ENCODE measurements at regions not wholly inside any gene's neighbourhood (a gene's known extent, or its start where the extent isn't known, plus 50 kb on each side); places are given as distances from the start of the nearest gene placed in this dataset.

GRCh38 chr4:180940680-180941079, 1302.5 kb upstream of the TENM3 start:
- H3K4me1 ChIP-seq (ENCODE audit: control insufficient read depth, insufficient read depth, low read length): no peaks in the 10 kb centered on the region
- no CpG with 5 or more reads among the region's 1 CpG for WGBS (ENCODE audit: insufficient coverage, low lambda C conversion rate)
- no peak overlapping the region for H3K27ac ChIP-seq (ENCODE audit: low read length)
- DNase-seq: no peak
- H3K27me3 ChIP-seq (ENCODE audit: control insufficient read depth, insufficient read depth, low read length): no peaks in the 10 kb centered on the region
- no peak overlapping the region for H3K4me3 ChIP-seq (ENCODE audit: low read length)
- no peaks in the 10 kb centered on the region for H3K36me3 ChIP-seq (ENCODE audit: control insufficient read depth, insufficient read depth, low read length)
- H3K9me3 ChIP-seq (ENCODE audit: control insufficient read depth, low read depth, low read length): no peaks in the 10 kb centered on the region

GRCh38 chr4:180942367-180942916, 1300.8 kb upstream of the TENM3 start:
- H3K9me3 ChIP-seq (ENCODE audit: control insufficient read depth, low read depth, low read length): no peaks in the 10 kb centered on the region
- H3K27me3 ChIP-seq (ENCODE audit: control insufficient read depth, insufficient read depth, low read length): no peaks in the 10 kb centered on the region
- no peak overlapping the region for H3K27ac ChIP-seq (ENCODE audit: low read length)
- no peak for DNase-seq
- no peaks in the 10 kb centered on the region for H3K4me1 ChIP-seq (ENCODE audit: control insufficient read depth, insufficient read depth, low read length)
- 83% methylated on average over 4 of the region's 5 CpGs for WGBS (ENCODE audit: insufficient coverage, low lambda C conversion rate)
- no peaks in the 10 kb centered on the region for H3K36me3 ChIP-seq (ENCODE audit: control insufficient read depth, insufficient read depth, low read length)
- H3K4me3 ChIP-seq (ENCODE audit: low read length): no peak overlapping the region

GRCh38 chr4:180946188-180946587, 1297.0 kb upstream of the TENM3 start:
- Histone ChIP-seq H3K4me3 (ENCODE audit: low read length) (no peak overlapping the region), H3K36me3 (ENCODE audit: control insufficient read depth, insufficient read depth, low read length) (no peaks in the 10 kb centered on the region), H3K4me1 (ENCODE audit: control insufficient read depth, insufficient read depth, low read length) (no peaks in the 10 kb centered on the region), H3K9me3 (ENCODE audit: control insufficient read depth, low read depth, low read length) (no peaks in the 10 kb centered on the region), H3K27me3 (ENCODE audit: control insufficient read depth, insufficient read depth, low read length) (no peaks in the 10 kb centered on the region), H3K27ac (ENCODE audit: low read length) (no peak overlapping the region)
- WGBS (ENCODE audit: insufficient coverage, low lambda C conversion rate): 100% methylated on average over 1 of the region's 4 CpGs
- DNase-seq: no peak

GRCh38 chr4:180947425-180947824, 1295.8 kb upstream of the TENM3 start:
- no peak overlapping the region for H3K27ac ChIP-seq (ENCODE audit: low read length)
- H3K9me3 ChIP-seq (ENCODE audit: control insufficient read depth, low read depth, low read length): no peaks in the 10 kb centered on the region
- H3K27me3 ChIP-seq (ENCODE audit: control insufficient read depth, insufficient read depth, low read length): no peaks in the 10 kb centered on the region
- 29% methylated on average over 2 of the region's 5 CpGs for WGBS (ENCODE audit: insufficient coverage, low lambda C conversion rate)
- no peaks in the 10 kb centered on the region for H3K4me1 ChIP-seq (ENCODE audit: control insufficient read depth, insufficient read depth, low read length)
- no peak for DNase-seq
- no peaks in the 10 kb centered on the region for H3K36me3 ChIP-seq (ENCODE audit: control insufficient read depth, insufficient read depth, low read length)
- H3K4me3 ChIP-seq (ENCODE audit: low read length): no peak overlapping the region

- no CpG with 5 or more reads among the region's 7 CpGs for WGBS (ENCODE audit: insufficient coverage, low lambda C conversion rate)
- Histone ChIP-seq H3K27me3 (ENCODE audit: control insufficient read depth, insufficient read depth, low read length) (no peaks in the 10 kb centered on the region), H3K4me3 (ENCODE audit: low read length) (no peak overlapping the region), H3K9me3 (ENCODE audit: control insufficient read depth, low read depth, low read length) (no peaks in the 10 kb centered on the region), H3K27ac (ENCODE audit: low read length) (no peak overlapping the region), H3K4me1 (ENCODE audit: control insufficient read depth, insufficient read depth, low read length) (no peaks in the 10 kb centered on the region), H3K36me3 (ENCODE audit: control insufficient read depth, insufficient read depth, low read length) (no peaks in the 10 kb centered on the region)
- no peak for DNase-seq
Observed at GRCh38 chr4:180949424-180950213, 1293.6 kb upstream of the TENM3 start.

- Histone ChIP-seq H3K36me3 (ENCODE audit: control insufficient read depth, insufficient read depth, low read length) (no peaks in the 10 kb centered on the region), H3K9me3 (ENCODE audit: control insufficient read depth, low read depth, low read length) (no peaks in the 10 kb centered on the region), H3K27me3 (ENCODE audit: control insufficient read depth, insufficient read depth, low read length) (no peaks in the 10 kb centered on the region), H3K4me3 (ENCODE audit: low read length) (no peak overlapping the region), H3K4me1 (ENCODE audit: control insufficient read depth, insufficient read depth, low read length) (no peaks in the 10 kb centered on the region), H3K27ac (ENCODE audit: low read length) (no peak overlapping the region)
- no peak for DNase-seq
- WGBS (ENCODE audit: insufficient coverage, low lambda C conversion rate): no CpG with 5 or more reads among the region's 1 CpG
Observed at GRCh38 chr4:180950377-180950776, 1292.8 kb upstream of the TENM3 start.

GRCh38 chr4:180951312-180951711, 1291.9 kb upstream of the TENM3 start:
- 91% methylated on average over 1 of the region's 2 CpGs for WGBS (ENCODE audit: insufficient coverage, low lambda C conversion rate)
- no peak overlapping the region for H3K4me3 ChIP-seq (ENCODE audit: low read length)
- DNase-seq: no peak
- no peaks in the 10 kb centered on the region for H3K4me1 ChIP-seq (ENCODE audit: control insufficient read depth, insufficient read depth, low read length)
- H3K27ac ChIP-seq (ENCODE audit: low read length): no peak overlapping the region
- H3K36me3 ChIP-seq (ENCODE audit: control insufficient read depth, insufficient read depth, low read length): no peaks in the 10 kb centered on the region
- no peaks in the 10 kb centered on the region for H3K27me3 ChIP-seq (ENCODE audit: control insufficient read depth, insufficient read depth, low read length)
- H3K9me3 ChIP-seq (ENCODE audit: control insufficient read depth, low read depth, low read length): no peaks in the 10 kb centered on the region

- 93% methylated on average over 2 of the region's 4 CpGs for WGBS (ENCODE audit: insufficient coverage, low lambda C conversion rate)
- H3K27ac ChIP-seq (ENCODE audit: low read length): no peak overlapping the region
- no peaks in the 10 kb centered on the region for H3K36me3 ChIP-seq (ENCODE audit: control insufficient read depth, insufficient read depth, low read length)
- DNase-seq: no peak
- no peaks in the 10 kb centered on the region for H3K27me3 ChIP-seq (ENCODE audit: control insufficient read depth, insufficient read depth, low read length)
- H3K4me3 ChIP-seq (ENCODE audit: low read length): no peak overlapping the region
- no peaks in the 10 kb centered on the region for H3K4me1 ChIP-seq (ENCODE audit: control insufficient read depth, insufficient read depth, low read length)
- H3K9me3 ChIP-seq (ENCODE audit: control insufficient read depth, low read depth, low read length): no peaks in the 10 kb centered on the region
Observed at GRCh38 chr4:180953572-180953971, 1289.6 kb upstream of the TENM3 start.

GRCh38 chr4:180960743-180961401, 1282.3 kb upstream of the TENM3 start:
- DNase-seq: no peak
- H3K36me3 ChIP-seq (ENCODE audit: control insufficient read depth, insufficient read depth, low read length): no peaks in the 10 kb centered on the region
- no peaks in the 10 kb centered on the region for H3K9me3 ChIP-seq (ENCODE audit: control insufficient read depth, low read depth, low read length)
- no peaks in the 10 kb centered on the region for H3K27me3 ChIP-seq (ENCODE audit: control insufficient read depth, insufficient read depth, low read length)
- no peak overlapping the region for H3K4me3 ChIP-seq (ENCODE audit: low read length)
- WGBS (ENCODE audit: insufficient coverage, low lambda C conversion rate): no CpG with 5 or more reads among the region's 4 CpGs
- no peak overlapping the region for H3K27ac ChIP-seq (ENCODE audit: low read length)
- H3K4me1 ChIP-seq (ENCODE audit: control insufficient read depth, insufficient read depth, low read length): no peaks in the 10 kb centered on the region

- no peaks in the 10 kb centered on the region for H3K27me3 ChIP-seq (ENCODE audit: control insufficient read depth, insufficient read depth, low read length)
- no peak for DNase-seq
- no peak overlapping the region for H3K4me3 ChIP-seq (ENCODE audit: low read length)
- H3K27ac ChIP-seq (ENCODE audit: low read length): no peak overlapping the region
- WGBS (ENCODE audit: insufficient coverage, low lambda C conversion rate): no CpG with 5 or more reads among the region's 3 CpGs
- no peaks in the 10 kb centered on the region for H3K4me1 ChIP-seq (ENCODE audit: control insufficient read depth, insufficient read depth, low read length)
- no peaks in the 10 kb centered on the region for H3K36me3 ChIP-seq (ENCODE audit: control insufficient read depth, insufficient read depth, low read length)
- H3K9me3 ChIP-seq (ENCODE audit: control insufficient read depth, low read depth, low read length): no peaks in the 10 kb centered on the region
Observed at GRCh38 chr4:180962268-180962667, 1280.9 kb upstream of the TENM3 start.
